DND-41 (cell line): ENCODE measurements at regions not wholly inside any gene's neighbourhood (a gene's known extent, or its start where the extent isn't known, plus 50 kb on each side); places are given as distances from the start of the nearest gene placed in this dataset.

Experiments used
- ATAC-seq: fragments of 200-7000 bp; cut with Tn5 transposase; 3 replicates; pipeline ENCODE4 v1.9.1; 2021; ENCODE audit warnings: low read depth; ENCODE audit not compliant: insufficient read depth
- DNase-seq: peaks from one replicate; pipeline ENCODE4 v3.0.0-alpha.2; 2020
- H2AFZ ChIP-seq: 2 replicates; pipeline ENCODE4 v1.6.0; 2012; ENCODE audit warnings: low read depth, low read length
- H3K27ac ChIP-seq: 2 replicates; pipeline ENCODE4 v1.5.1; 2012; ENCODE audit warnings: low read length, inconsistent platforms
- H3K27me3 ChIP-seq: fragments of 200-600 bp; sonication (generic); 2 replicates; pipeline ENCODE4 v1.6.0; 2012; ENCODE audit warnings: low read length, mild to moderate bottlenecking, inconsistent platforms; ENCODE audit not compliant: insufficient read depth, poor library complexity
- H3K36me3 ChIP-seq: 2 replicates; pipeline ENCODE4 v1.5.1; 2012; ENCODE audit warnings: low read length, inconsistent platforms; ENCODE audit not compliant: insufficient read depth
- H3K4me1 ChIP-seq: 2 replicates; pipeline ENCODE4 v1.5.1; 2012; ENCODE audit warnings: mild to moderate bottlenecking, low read length; ENCODE audit not compliant: insufficient read depth
- H3K4me2 ChIP-seq: 2 replicates; pipeline ENCODE4 v1.6.0; 2012; ENCODE audit warnings: mild to moderate bottlenecking, moderate library complexity, low read length, inconsistent platforms; ENCODE audit not compliant: insufficient read depth
- H3K4me3 ChIP-seq, 2 experiments: fragments of 200-600 bp in 1 of 2; shearing (Covaris generic) in 1 of 2; 2 replicates each; pipeline ENCODE4 v1.5.1; 2012 to 2016; ENCODE audit warnings: inconsistent platforms in 2 of 2, low read length in 2 of 2, mild to moderate bottlenecking in 2 of 2, low read depth in 1 of 2, moderate library complexity in 1 of 2
- H3K79me2 ChIP-seq: 2 replicates; pipeline ENCODE4 v1.6.0; 2012; ENCODE audit warnings: low read length, inconsistent platforms; ENCODE audit not compliant: insufficient read depth
- H3K9ac ChIP-seq: 2 replicates; pipeline ENCODE4 v1.6.0; 2012; ENCODE audit warnings: low read depth, mild to moderate bottlenecking, inconsistent platforms, low read length, moderate library complexity
- H3K9me3 ChIP-seq: 2 replicates; pipeline ENCODE4 v1.5.1; 2012; ENCODE audit warnings: low read length, moderate library complexity, mild to moderate bottlenecking, inconsistent platforms; ENCODE audit not compliant: insufficient read depth, severe bottlenecking
- H4K20me1 ChIP-seq: 2 replicates; pipeline ENCODE4 v1.6.0; 2012; ENCODE audit warnings: low read length; ENCODE audit not compliant: insufficient read depth
- CTCF ChIP-seq: IDR thresholded peaks from 2 replicates; pipeline ENCODE4 v1.5.1; 2012; ENCODE audit warnings: borderline replicate concordance, low read length, moderate library complexity, mild to moderate bottlenecking; ENCODE audit not compliant: poor library complexity, severe bottlenecking; ENCODE audit errors: extremely low read depth
- EZH2 ChIP-seq: IDR thresholded peaks from 3 replicates; pipeline ENCODE4 v1.6.1; 2012; ENCODE audit warnings: borderline replicate concordance, low read depth, mild to moderate bottlenecking, moderate library complexity, low read length, inconsistent platforms; ENCODE audit not compliant: severe bottlenecking

- Histone ChIP-seq H3K9ac (no peak overlapping the region), H3K4me1 (no peaks in the 10 kb centered on the region), H4K20me1 (no peaks in the 10 kb centered on the region), H2AFZ (no peak overlapping the region), H3K79me2 (no peaks in the 10 kb centered on the region), H3K4me3 (no peak overlapping the region), H3K36me3 (no peaks in the 10 kb centered on the region), H3K27ac (no peak overlapping the region), H3K9me3 (no peaks in the 10 kb centered on the region), H3K4me2 (no peak overlapping the region), H3K27me3 (no peaks in the 10 kb centered on the region)
- no peak for DNase-seq
- no peak for ATAC-seq
- no peak for TF ChIP-seq EZH2
- no peak for TF ChIP-seq CTCF
Observed at GRCh38 chr9:7298123-7298522, 501.5 kb downstream of the DMAC1 start.

- no peak overlapping the region for H2AFZ ChIP-seq
- no peak overlapping the region for H3K4me2 ChIP-seq
- TF ChIP-seq CTCF, result no peak
- no peak for TF ChIP-seq EZH2
- H3K9me3 ChIP-seq, result no peaks in the 10 kb centered on the region
- no peaks in the 10 kb centered on the region for H3K79me2 ChIP-seq
- no peaks in the 10 kb centered on the region for H4K20me1 ChIP-seq
- ATAC-seq (no peak), DNase-seq (no peak)
- no peaks in the 10 kb centered on the region for H3K4me1 ChIP-seq
- no peaks in the 10 kb centered on the region for H3K36me3 ChIP-seq
- H3K9ac ChIP-seq, result no peak overlapping the region
- H3K27me3 ChIP-seq, result no peaks in the 10 kb centered on the region
- H3K4me3 ChIP-seq, result no peak overlapping the region
- no peak overlapping the region for H3K27ac ChIP-seq
Observed at GRCh38 chr9:7297521-7297920, 502.1 kb downstream of the DMAC1 start.

GRCh38 chr9:7293091-7293490, 506.5 kb downstream of the DMAC1 start:
- Histone ChIP-seq H3K9ac (no peak overlapping the region), H2AFZ (no peak overlapping the region), H4K20me1 (no peaks in the 10 kb centered on the region), H3K79me2 (no peaks in the 10 kb centered on the region), H3K9me3 (no peaks in the 10 kb centered on the region), H3K27me3 (no peaks in the 10 kb centered on the region), H3K4me2 (no peak overlapping the region), H3K4me3 (no peak overlapping the region), H3K27ac (no peak overlapping the region), H3K4me1 (no peaks in the 10 kb centered on the region), H3K36me3 (no peaks in the 10 kb centered on the region)
- ATAC-seq (peak; percentile 49; the same call in 1 of the 3 replicates), DNase-seq (no peak)
- TF ChIP-seq CTCF (no peak), EZH2 (no peak)

- no peak overlapping the region for H3K4me3 ChIP-seq
- H3K9me3 ChIP-seq, result no peaks in the 10 kb centered on the region
- no peak overlapping the region for H3K4me2 ChIP-seq
- no peaks in the 10 kb centered on the region for H4K20me1 ChIP-seq
- DNase-seq, result no peak
- H2AFZ ChIP-seq, result no peak overlapping the region
- H3K79me2 ChIP-seq, result no peaks in the 10 kb centered on the region
- ATAC-seq, result no peak
- H3K9ac ChIP-seq, result no peak overlapping the region
- H3K36me3 ChIP-seq, result no peaks in the 10 kb centered on the region
- no peaks in the 10 kb centered on the region for H3K4me1 ChIP-seq
- no peak overlapping the region for H3K27ac ChIP-seq
- no peak for TF ChIP-seq EZH2
- TF ChIP-seq CTCF, result no peak
- no peaks in the 10 kb centered on the region for H3K27me3 ChIP-seq
Observed at GRCh38 chr9:7289773-7290172, 509.8 kb downstream of the DMAC1 start.
